IPS-18a (cell line): ENCODE measurements at regions not wholly inside any gene's neighbourhood (a gene's known extent, or its start where the extent isn't known, plus 50 kb on each side); places are given as distances from the start of the nearest gene placed in this dataset.

Experiments used
- H3K27ac ChIP-seq: one replicate; pipeline ENCODE4 v1.5.1; 2013; ENCODE audit warnings: low read length
- H3K27me3 ChIP-seq: one replicate; pipeline ENCODE4 v1.6.1; 2013; ENCODE audit warnings: mild to moderate bottlenecking, low read length; ENCODE audit not compliant: control insufficient read depth, insufficient read depth
- H3K36me3 ChIP-seq: one replicate; pipeline ENCODE4 v1.6.1; 2013; ENCODE audit warnings: low read depth, low read length; ENCODE audit not compliant: control insufficient read depth
- H3K4me1 ChIP-seq: one replicate; pipeline ENCODE4 v1.6.1; 2013; ENCODE audit warnings: low read depth, low read length; ENCODE audit not compliant: control insufficient read depth
- H3K4me3 ChIP-seq: one replicate; pipeline ENCODE4 v1.5.1; 2013; ENCODE audit warnings: low read length
- H3K9ac ChIP-seq: one replicate; pipeline ENCODE4 v1.6.1; 2013; ENCODE audit warnings: mild to moderate bottlenecking, low read length, moderate library complexity
- H3K9me3 ChIP-seq: one replicate; pipeline ENCODE4 v1.6.1; 2013; ENCODE audit warnings: low read depth, low read length; ENCODE audit not compliant: control insufficient read depth

GRCh38 chr10:112071596-112072133 lies 111.9 kb downstream of the GPAM start:
- H3K27me3 ChIP-seq = no peaks in the 10 kb centered on the region
- no peaks in the 10 kb centered on the region for H3K9me3 ChIP-seq
- no peaks in the 10 kb centered on the region for H3K4me1 ChIP-seq
- no peak overlapping the region for H3K4me3 ChIP-seq
- H3K9ac ChIP-seq = no peak overlapping the region
- no peak overlapping the region for H3K27ac ChIP-seq
- H3K36me3 ChIP-seq = no peaks in the 10 kb centered on the region

- no peak overlapping the region for H3K9ac ChIP-seq
- no peaks in the 10 kb centered on the region for H3K9me3 ChIP-seq
- H3K36me3 ChIP-seq = no peaks in the 10 kb centered on the region
- H3K27ac ChIP-seq = no peak overlapping the region
- H3K27me3 ChIP-seq = no peaks in the 10 kb centered on the region
- H3K4me3 ChIP-seq = no peak overlapping the region
- H3K4me1 ChIP-seq = peaks cover 7% of the 10 kb centered on the region
Observed at GRCh38 chr10:112078003-112078402, 105.6 kb downstream of the GPAM start.

GRCh38 chr10:112080231-112080630 lies 103.3 kb downstream of the GPAM start:
- Histone ChIP-seq H3K36me3 (no peaks in the 10 kb centered on the region), H3K9ac (no peak overlapping the region), H3K9me3 (no peaks in the 10 kb centered on the region), H3K4me3 (no peak overlapping the region), H3K27me3 (no peaks in the 10 kb centered on the region), H3K4me1 (peaks cover 7% of the 10 kb centered on the region), H3K27ac (no peak overlapping the region)

- Histone ChIP-seq H3K9ac (no peak overlapping the region), H3K27ac (no peak overlapping the region)
Observed at GRCh38 chr10:112082120-112082519, 101.4 kb downstream of the GPAM start.

GRCh38 chr10:112083472-112083871 lies 100.1 kb downstream of the GPAM start:
- Histone ChIP-seq H3K27ac (no peak overlapping the region), H3K9ac (no peak overlapping the region), H3K27me3 (no peaks in the 10 kb centered on the region)

More at GRCh38 chr10:112082120-112082519, 101.4 kb downstream of the GPAM start:
- Histone ChIP-seq H3K36me3 (no peaks in the 10 kb centered on the region), H3K4me3 (no peak overlapping the region), H3K4me1 (peaks cover 7% of the 10 kb centered on the region), H3K27me3 (no peaks in the 10 kb centered on the region), H3K9me3 (no peaks in the 10 kb centered on the region)

GRCh38 chr10:112087953-112088456 lies 95.6 kb downstream of the GPAM start:
- Histone ChIP-seq H3K9me3 (no peaks in the 10 kb centered on the region), H3K4me3 (no peak overlapping the region), H3K27ac (no peak overlapping the region), H3K27me3 (no peaks in the 10 kb centered on the region), H3K4me1 (no peaks in the 10 kb centered on the region), H3K36me3 (no peaks in the 10 kb centered on the region), H3K9ac (no peak overlapping the region)

More at GRCh38 chr10:112083472-112083871, 100.1 kb downstream of the GPAM start:
- Histone ChIP-seq H3K4me1 (peaks cover 7% of the 10 kb centered on the region), H3K36me3 (no peaks in the 10 kb centered on the region), H3K9me3 (no peaks in the 10 kb centered on the region), H3K4me3 (no peak overlapping the region)

GRCh38 chr10:112091703-112092102 lies 91.9 kb downstream of the GPAM start:
- Histone ChIP-seq H3K36me3 (no peaks in the 10 kb centered on the region), H3K9ac (no peak overlapping the region), H3K9me3 (no peaks in the 10 kb centered on the region), H3K27ac (no peak overlapping the region), H3K4me3 (no peak overlapping the region), H3K27me3 (no peaks in the 10 kb centered on the region), H3K4me1 (no peaks in the 10 kb centered on the region)

- Histone ChIP-seq H3K27ac (no peak overlapping the region), H3K27me3 (no peaks in the 10 kb centered on the region), H3K9ac (no peak overlapping the region), H3K4me3 (no peak overlapping the region), H3K36me3 (no peaks in the 10 kb centered on the region), H3K9me3 (no peaks in the 10 kb centered on the region), H3K4me1 (no peaks in the 10 kb centered on the region)
Observed at GRCh38 chr10:112092519-112092918, 91.0 kb downstream of the GPAM start.

GRCh38 chr10:112094984-112095383 lies 88.6 kb downstream of the GPAM start:
- no peaks in the 10 kb centered on the region for H3K4me1 ChIP-seq
- H3K9ac ChIP-seq = no peak overlapping the region
- H3K9me3 ChIP-seq = no peaks in the 10 kb centered on the region
- H3K27ac ChIP-seq = no peak overlapping the region
- no peaks in the 10 kb centered on the region for H3K36me3 ChIP-seq
- H3K4me3 ChIP-seq = no peak overlapping the region
- no peaks in the 10 kb centered on the region for H3K27me3 ChIP-seq

GRCh38 chr10:112095731-112096130 lies 87.8 kb downstream of the GPAM start:
- Histone ChIP-seq H3K4me3 (no peak overlapping the region), H3K9ac (no peak overlapping the region), H3K4me1 (no peaks in the 10 kb centered on the region), H3K27ac (no peak overlapping the region), H3K36me3 (no peaks in the 10 kb centered on the region), H3K27me3 (no peaks in the 10 kb centered on the region), H3K9me3 (no peaks in the 10 kb centered on the region)

- Histone ChIP-seq H3K27me3 (no peaks in the 10 kb centered on the region), H3K9ac (no peak overlapping the region)
Observed at GRCh38 chr10:112098682-112099081, 84.9 kb downstream of the GPAM start.

More at GRCh38 chr10:112098682-112099081, 84.9 kb downstream of the GPAM start:
- Histone ChIP-seq H3K4me3 (no peak overlapping the region), H3K27ac (no peak overlapping the region), H3K36me3 (no peaks in the 10 kb centered on the region), H3K9me3 (peaks cover 5% of the 10 kb centered on the region), H3K4me1 (no peaks in the 10 kb centered on the region)
